ENCODE measurements at regions not wholly inside any gene's neighbourhood (a gene's known extent, or its start where the extent isn't known, plus 50 kb on each side); places are given as distances from the start of the nearest gene placed in this dataset.

- H3K27ac Mint-ChIP-seq, result no peak overlapping the region
- Histone ChIP-seq H3K27me3 (ENCODE audit: control insufficient read depth, insufficient read depth, low read length) (no peaks in the 10 kb centered on the region), H3K4me3 (ENCODE audit: low read length) (no peak overlapping the region), H3K27ac (ENCODE audit: low read length) (no peak overlapping the region), H3K9me3 (ENCODE audit: control insufficient read depth, insufficient read depth, low read length) (no peaks in the 10 kb centered on the region), H3K4me1 (ENCODE audit: control insufficient read depth, insufficient read depth, low read length) (no peaks in the 10 kb centered on the region), H3K36me3 (ENCODE audit: control insufficient read depth, insufficient read depth, low read length) (no peaks in the 10 kb centered on the region)
- DNase-seq, result no peak
- no peaks in the 10 kb centered on the region for H3K36me3 Mint-ChIP-seq
- H3K4me3 Mint-ChIP-seq, result no peak overlapping the region
- ATAC-seq, result no peak
- no peak for TF ChIP-seq CTCF (IDR thresholded peaks at IDR 0.05)
- intact Hi-C loops (cut with micrococcal nuclease), result no loop called here
- H3K27me3 Mint-ChIP-seq (ENCODE audit: low read depth in 2 of 2), result peaks cover 0 to 6% of the 10 kb centered on the region in 2 donors
- 99% methylated on average over 7 of the region's 7 CpGs for WGBS (ENCODE audit: insufficient coverage)
- H3K4me1 Mint-ChIP-seq, result no peaks in the 10 kb centered on the region
- no peaks in the 10 kb centered on the region for H3K9me3 Mint-ChIP-seq
Measured at GRCh38 chrX:150201391-150201790, 161.7 kb upstream of the MAMLD1 start.

- WGBS (ENCODE audit: insufficient coverage), result 96% methylated on average over 3 of the region's 3 CpGs
- no peak for ATAC-seq
- no peak for DNase-seq
- Mint-ChIP-seq H3K4me3 (no peak overlapping the region), H3K27ac (no peak overlapping the region), H3K9me3 (no peaks in the 10 kb centered on the region), H3K36me3 (no peaks in the 10 kb centered on the region), H3K27me3 (ENCODE audit: low read depth in 2 of 2) (peaks cover 0 to 6% of the 10 kb centered on the region in 2 donors), H3K4me1 (no peaks in the 10 kb centered on the region)
- Histone ChIP-seq H3K27me3 (ENCODE audit: control insufficient read depth, insufficient read depth, low read length) (no peaks in the 10 kb centered on the region), H3K4me3 (ENCODE audit: low read length) (no peak overlapping the region), H3K27ac (ENCODE audit: low read length) (no peak overlapping the region), H3K9me3 (ENCODE audit: control insufficient read depth, insufficient read depth, low read length) (no peaks in the 10 kb centered on the region), H3K4me1 (ENCODE audit: control insufficient read depth, insufficient read depth, low read length) (no peaks in the 10 kb centered on the region), H3K36me3 (ENCODE audit: control insufficient read depth, insufficient read depth, low read length) (no peaks in the 10 kb centered on the region)
- TF ChIP-seq CTCF (IDR thresholded peaks at IDR 0.05), result no peak
- intact Hi-C loops (cut with micrococcal nuclease), result no loop called here
Measured at GRCh38 chrX:150201841-150202240, 161.3 kb upstream of the MAMLD1 start.

GRCh38 chrX:150202641-150203247 is 160.4 kb upstream of the MAMLD1 start:
- no peak overlapping the region for H3K4me3 Mint-ChIP-seq

More at GRCh38 chrX:150202641-150203247, 160.4 kb upstream of the MAMLD1 start:
- Histone ChIP-seq H3K9me3 (ENCODE audit: control insufficient read depth, insufficient read depth, low read length) (no peaks in the 10 kb centered on the region), H3K27me3 (ENCODE audit: control insufficient read depth, insufficient read depth, low read length) (no peaks in the 10 kb centered on the region), H3K4me3 (ENCODE audit: low read length) (no peak overlapping the region), H3K4me1 (ENCODE audit: control insufficient read depth, insufficient read depth, low read length) (no peaks in the 10 kb centered on the region), H3K27ac (ENCODE audit: low read length) (no peak overlapping the region), H3K36me3 (ENCODE audit: control insufficient read depth, insufficient read depth, low read length) (no peaks in the 10 kb centered on the region)
- DNase-seq (no peak), ATAC-seq (no peak)
- H3K4me1 Mint-ChIP-seq, result no peaks in the 10 kb centered on the region
- intact Hi-C loops (cut with micrococcal nuclease), result no loop called here
- no peak for TF ChIP-seq CTCF (IDR thresholded peaks at IDR 0.05)
- 90% methylated on average over 11 of the region's 11 CpGs for WGBS (ENCODE audit: insufficient coverage)
- H3K36me3 Mint-ChIP-seq, result no peaks in the 10 kb centered on the region
- H3K9me3 Mint-ChIP-seq, result no peaks in the 10 kb centered on the region
- H3K27me3 Mint-ChIP-seq (ENCODE audit: low read depth in 2 of 2), result peaks cover 0 to 6% of the 10 kb centered on the region in 2 donors
- H3K27ac Mint-ChIP-seq, result no peak overlapping the region

Data from natural killer cell (primary cell).